Fibroblast of villous mesenchyme (primary cell): ENCODE measurements at regions not wholly inside any gene's neighbourhood (a gene's known extent, or its start where the extent isn't known, plus 50 kb on each side); places are given as distances from the start of the nearest gene placed in this dataset.
"Not testable (repeated sequence)": the region's sequence is repeated elsewhere in the genome, so short reads cannot be mapped to it uniquely, and the experiment has no call there.

Source experiments
- DNase-seq: peaks from one replicate; pipeline ENCODE4 v3.0.0-alpha.2; 2010; ENCODE audit warnings: low read depth
- H3K4me3 ChIP-seq: 2 replicates; pipeline ENCODE4 v1.5.1; 2011; ENCODE audit warnings: low read depth, mild to moderate bottlenecking, low read length
- CTCF ChIP-seq: IDR thresholded peaks from 2 replicates; pipeline ENCODE4 v1.5.1; 2012; ENCODE audit warnings: low read depth, mild to moderate bottlenecking, low read length; ENCODE audit not compliant: insufficient read depth

DNA sequence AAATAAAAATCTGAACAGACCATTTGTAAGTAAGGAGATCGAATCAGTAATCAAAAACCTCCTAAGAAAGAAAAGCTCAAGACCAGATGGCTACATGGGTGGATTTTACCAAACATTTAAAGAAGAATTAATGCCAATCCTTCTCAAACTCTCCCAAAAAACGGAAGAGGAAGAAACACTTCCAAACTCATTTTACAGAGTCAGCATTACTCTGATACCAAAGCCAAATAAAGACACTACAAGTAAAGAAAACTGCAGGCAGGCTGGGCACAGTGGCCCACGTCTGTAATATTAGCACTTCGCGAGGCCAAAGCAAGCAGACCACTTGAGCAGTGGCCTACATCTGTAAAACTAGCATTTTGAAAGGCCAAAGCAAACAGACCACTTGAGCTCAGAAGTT, 159.8 kb downstream of the DPY19L2 start:
- no peak for TF ChIP-seq CTCF
- no peak for DNase-seq

GRCh38 chr12:63499567-63499966, 168.7 kb downstream of the DPY19L2 start:
- no peak for TF ChIP-seq CTCF
- H3K4me3 ChIP-seq = no peak overlapping the region
- DNase-seq = no peak

More for the DNA sequence above, 159.8 kb downstream of the DPY19L2 start:
- no peak overlapping the region for H3K4me3 ChIP-seq

DNA sequence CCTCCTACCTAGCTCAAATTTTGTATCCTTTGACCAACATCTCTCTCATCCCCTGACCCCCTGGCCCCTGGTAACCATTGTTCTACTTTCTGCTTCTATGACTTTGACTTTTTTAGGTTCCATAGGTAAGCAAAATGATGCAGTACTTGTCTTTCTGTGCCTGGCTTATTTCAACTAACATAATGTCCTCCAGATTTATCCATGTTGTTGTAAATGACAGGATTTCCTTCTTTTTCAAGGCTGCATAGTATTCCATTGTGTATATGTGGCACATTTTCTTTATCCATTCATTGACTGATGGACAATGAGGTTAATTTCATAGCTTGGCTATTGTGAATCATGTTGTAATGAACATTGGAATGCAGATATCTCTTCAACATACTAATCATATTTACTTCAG, 170.1 kb downstream of the DPY19L2 start:
- no peak for DNase-seq
- no peak overlapping the region for H3K4me3 ChIP-seq
- TF ChIP-seq CTCF = no peak

GRCh38 chr12:63496654-63497053, 171.6 kb downstream of the DPY19L2 start:
- no peak for TF ChIP-seq CTCF
- no peak overlapping the region for H3K4me3 ChIP-seq
- no peak for DNase-seq

DNA sequence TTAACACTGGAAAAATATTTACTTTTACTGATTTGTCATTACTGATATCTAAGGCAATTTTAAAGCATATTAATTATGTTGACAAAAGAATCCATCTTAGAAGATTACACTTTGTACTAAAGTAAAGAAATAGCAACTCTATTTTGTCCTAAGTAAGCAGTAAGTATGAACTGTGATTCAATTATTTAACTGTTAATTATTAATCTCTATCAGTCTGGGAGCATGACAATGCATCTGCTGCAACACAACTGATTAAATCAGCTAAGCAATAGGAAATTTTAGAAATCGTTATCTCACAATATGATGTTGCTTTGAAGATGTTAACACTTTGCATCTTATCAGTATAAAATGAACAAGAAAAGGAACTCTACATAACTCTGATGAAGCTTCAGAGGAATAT, 172.3 kb downstream of the DPY19L2 start:
- no peak for DNase-seq
- TF ChIP-seq CTCF = no peak
- no peak overlapping the region for H3K4me3 ChIP-seq

DNA sequence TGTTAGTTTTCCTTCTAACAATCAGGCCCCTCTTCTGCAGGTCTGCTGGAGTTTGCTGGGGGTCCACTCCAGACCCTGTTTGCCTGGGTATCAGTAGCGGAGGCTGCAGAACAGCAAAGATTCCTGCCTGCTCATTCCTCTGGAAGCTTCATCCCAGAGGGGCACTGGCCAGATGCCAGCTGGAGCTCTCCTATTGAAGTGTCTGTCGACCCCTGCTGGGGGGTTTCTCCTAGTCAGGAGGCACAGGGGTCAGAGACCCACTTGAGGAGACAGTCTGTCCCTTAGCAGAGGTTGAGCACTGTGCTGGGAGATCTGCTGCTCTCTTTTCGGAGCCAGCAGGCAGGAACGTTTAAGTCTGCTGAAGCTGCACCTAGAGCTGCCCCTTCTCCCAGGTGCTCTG, 174.9 kb downstream of the DPY19L2 start:
- DNase-seq, H3K4me3 ChIP-seq: not testable (repeated sequence)

DNA sequence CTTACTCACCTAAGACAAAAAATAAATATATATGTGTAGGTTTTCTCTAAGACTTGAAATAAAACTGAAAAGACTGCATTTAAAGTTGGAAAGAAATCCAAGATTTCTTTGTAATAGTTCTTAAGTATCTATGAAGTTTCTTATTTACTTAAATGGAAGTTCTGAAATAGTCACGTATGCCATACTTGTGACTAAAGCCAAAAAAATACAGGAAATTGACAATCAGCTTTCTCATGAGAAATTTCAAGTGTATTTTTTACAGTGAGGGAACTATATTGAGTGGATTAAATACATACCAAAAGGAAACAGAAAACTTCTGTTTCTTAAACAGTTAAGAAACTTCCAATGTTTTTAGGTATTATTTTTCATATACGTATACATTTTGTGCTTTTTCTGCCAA, 188.1 kb downstream of the DPY19L2 start:
- TF ChIP-seq CTCF = no peak
- DNase-seq = peak; percentile 1
- H3K4me3 ChIP-seq = no peak overlapping the region
